Right lobe of liver (tissue), 6 donors: ENCODE measurements at regions not wholly inside any gene's neighbourhood (a gene's known extent, or its start where the extent isn't known, plus 50 kb on each side); places are given as distances from the start of the nearest gene placed in this dataset.

Source experiments
- ATAC-seq, 4 donors: fragments of 200-7000 bp; cut with Tn5 transposase; one replicate each; pipeline ENCODE4 v1.9.1; 2020; ENCODE audit warnings: mild to moderate bottlenecking in 4 of 4, moderate library complexity in 4 of 4
- DNase-seq, 3 donors: peaks; one replicate each; pipeline ENCODE4 v3.0.0-alpha.2; 2020
- H3K27ac ChIP-seq, 3 donors: fragments of 200-600 bp; one replicate each; pipeline ENCODE4 v1.8.0; 2022
- H3K27me3 ChIP-seq, 2 donors: fragments of 200-600 bp; one replicate each; pipeline ENCODE4 v1.8.0; 2022
- H3K36me3 ChIP-seq, 4 donors: fragments of 200-600 bp; sonication (generic) in 1 of 4; one replicate each; pipeline versions ENCODE4 v1.5.1 to v1.8.0; 2017 to 2022; ENCODE audit warnings: control low read depth in 1 of 4
- H3K4me1 ChIP-seq, 4 donors: fragments of 200-600 bp; sonication (generic) in 1 of 4; one replicate each; pipeline versions ENCODE4 v1.5.1 to v1.8.0; 2017 to 2022; ENCODE audit warnings: control low read depth in 1 of 4
- H3K4me3 ChIP-seq, 3 donors: fragments of 200-600 bp; one replicate each; pipeline ENCODE4 v1.8.0; 2022
- H3K9me3 ChIP-seq, 4 donors: fragments of 200-600 bp; sonication (generic) in 1 of 4; one replicate each; pipeline versions ENCODE4 v1.5.1 to v1.8.0; 2017 to 2022; ENCODE audit warnings: control low read depth in 1 of 4
- POLR2A ChIP-seq: fragments of 450-650 bp; IDR thresholded peaks from one replicate; pipeline ENCODE4 v1.6.1; 2017; ENCODE audit warnings: antibody characterized with exemption, mild to moderate bottlenecking
- WGBS: methylation state at CpG from one replicate; pipeline ENCODE4 v1.1.6; 2018; ENCODE audit warnings: low coverage, low lambda C conversion rate; ENCODE audit not compliant: insufficient coverage; ENCODE audit errors: missing lambda C conversion rate; 5-methylcytosine and 5-hydroxymethylcytosine counted together
- intact Hi-C, 2 donors: fragments of 100-400 bp; cut with DNase I; formaldehyde crosslinking; loops; one replicate each; pipeline versions ENCODE4 v1.11.2 to v1.14.1; 2022
- TF ChIP-seq, protein P1 (sequence below), 4 donors: fragments of 200-600 bp in 3 of 4; fragments of 450-650 bp in 1 of 4; IDR thresholded peaks; one replicate each; pipeline versions ENCODE4 v1.5.1 to v1.8.0; 2016 to 2022; ENCODE audit warnings: antibody characterized with exemption in 4 of 4, mild to moderate bottlenecking in 2 of 4
- donor health status: DM: no; HTN: yes; CAD: no.
- donor health status: DM: no; HTN: no; CAD: no.
- donor health status: DM: no; HTN: no; CAD: no.
- donor health status: DM: no; HTN: yes; CAD: no.
- donor health status: DM: no; HTN: yes; CAD: no.

- intact Hi-C loops: no loop called here
- H3K27ac ChIP-seq: no peak overlapping the region
- TF ChIP-seq, protein P1, sequence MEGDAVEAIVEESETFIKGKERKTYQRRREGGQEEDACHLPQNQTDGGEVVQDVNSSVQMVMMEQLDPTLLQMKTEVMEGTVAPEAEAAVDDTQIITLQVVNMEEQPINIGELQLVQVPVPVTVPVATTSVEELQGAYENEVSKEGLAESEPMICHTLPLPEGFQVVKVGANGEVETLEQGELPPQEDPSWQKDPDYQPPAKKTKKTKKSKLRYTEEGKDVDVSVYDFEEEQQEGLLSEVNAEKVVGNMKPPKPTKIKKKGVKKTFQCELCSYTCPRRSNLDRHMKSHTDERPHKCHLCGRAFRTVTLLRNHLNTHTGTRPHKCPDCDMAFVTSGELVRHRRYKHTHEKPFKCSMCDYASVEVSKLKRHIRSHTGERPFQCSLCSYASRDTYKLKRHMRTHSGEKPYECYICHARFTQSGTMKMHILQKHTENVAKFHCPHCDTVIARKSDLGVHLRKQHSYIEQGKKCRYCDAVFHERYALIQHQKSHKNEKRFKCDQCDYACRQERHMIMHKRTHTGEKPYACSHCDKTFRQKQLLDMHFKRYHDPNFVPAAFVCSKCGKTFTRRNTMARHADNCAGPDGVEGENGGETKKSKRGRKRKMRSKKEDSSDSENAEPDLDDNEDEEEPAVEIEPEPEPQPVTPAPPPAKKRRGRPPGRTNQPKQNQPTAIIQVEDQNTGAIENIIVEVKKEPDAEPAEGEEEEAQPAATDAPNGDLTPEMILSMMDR (IDR thresholded peaks at IDR 0.05): no peak
- no peak for TF ChIP-seq POLR2A
- H3K4me1 ChIP-seq: no peaks in the 10 kb centered on the region
- no peak overlapping the region for H3K4me3 ChIP-seq
- H3K9me3 ChIP-seq: no peaks in the 10 kb centered on the region
- ATAC-seq: no peak
- no peaks in the 10 kb centered on the region for H3K36me3 ChIP-seq
- H3K27me3 ChIP-seq: no peaks in the 10 kb centered on the region
- no peak for DNase-seq
- WGBS: 47% methylated on average over 4 of the region's 4 CpGs
These were observed 193.0 kb upstream of the NETO1 start for GRCh38 chr18:73060666-73061288.

GRCh38 chr18:73059280-73059679, 191.5 kb upstream of the NETO1 start:
- H3K27me3 ChIP-seq: no peaks in the 10 kb centered on the region
- no peaks in the 10 kb centered on the region for H3K36me3 ChIP-seq
- H3K4me3 ChIP-seq: no peak overlapping the region
- ATAC-seq (no peak), DNase-seq (no peak)
- intact Hi-C loops: no loop called here
- no peaks in the 10 kb centered on the region for H3K9me3 ChIP-seq
- TF ChIP-seq, protein P1 (IDR thresholded peaks at IDR 0.05): no peak
- TF ChIP-seq POLR2A: no peak
- no peak overlapping the region for H3K27ac ChIP-seq
- 52% methylated on average over 2 of the region's 2 CpGs for WGBS
- no peaks in the 10 kb centered on the region for H3K4me1 ChIP-seq

- no peak for TF ChIP-seq POLR2A
- TF ChIP-seq, protein P1 (IDR thresholded peaks at IDR 0.05): no peak
- H3K36me3 ChIP-seq: no peaks in the 10 kb centered on the region
- no peak overlapping the region for H3K4me3 ChIP-seq
- no peak for DNase-seq
- H3K27ac ChIP-seq: no peak overlapping the region
- no peaks in the 10 kb centered on the region for H3K27me3 ChIP-seq
- intact Hi-C loops: no loop called here
- no peaks in the 10 kb centered on the region for H3K4me1 ChIP-seq
- no peaks in the 10 kb centered on the region for H3K9me3 ChIP-seq
- no peak for ATAC-seq
These were observed 179.9 kb upstream of the NETO1 start for GRCh38 chr18:73047688-73048087.

GRCh38 chr18:73045037-73045436, 177.2 kb upstream of the NETO1 start:
- Histone ChIP-seq H3K27me3 (no peaks in the 10 kb centered on the region), H3K4me1 (no peaks in the 10 kb centered on the region), H3K4me3 (no peak overlapping the region), H3K36me3 (no peaks in the 10 kb centered on the region), H3K27ac (no peak overlapping the region), H3K9me3 (no peaks in the 10 kb centered on the region)
- ATAC-seq: no peak
- intact Hi-C loops: no loop called here
- no peak for DNase-seq
- 48% methylated on average over 4 of the region's 5 CpGs for WGBS
- no peak for TF ChIP-seq POLR2A
- TF ChIP-seq, protein P1 (IDR thresholded peaks at IDR 0.05): no peak

DNA sequence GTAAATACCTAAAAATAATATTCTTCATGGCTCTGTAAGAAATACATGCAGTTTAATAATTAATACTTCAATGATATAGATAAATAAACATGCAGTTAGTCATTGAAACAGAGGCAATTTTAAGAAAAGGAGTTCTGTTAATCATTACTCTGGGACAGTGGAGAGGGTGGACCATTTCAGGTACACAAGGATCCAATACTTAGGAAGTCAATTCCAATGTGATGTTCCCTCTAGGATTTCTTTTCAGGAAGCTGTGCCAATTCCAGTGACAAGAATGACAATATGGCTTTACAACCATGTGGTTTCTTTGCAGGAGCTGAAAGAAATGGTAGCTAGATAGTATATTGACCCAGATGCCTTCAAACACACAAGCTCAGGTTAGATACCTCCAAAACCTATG, 175.8 kb upstream of the NETO1 start:
- H3K4me1 ChIP-seq: no peaks in the 10 kb centered on the region
- DNase-seq: no peak
- no peak overlapping the region for H3K27ac ChIP-seq
- intact Hi-C loops: no loop called here
- no peaks in the 10 kb centered on the region for H3K36me3 ChIP-seq
- H3K9me3 ChIP-seq: no peaks in the 10 kb centered on the region
- no peaks in the 10 kb centered on the region for H3K27me3 ChIP-seq
- no peak overlapping the region for H3K4me3 ChIP-seq
- ATAC-seq: no peak
- TF ChIP-seq POLR2A: no peak
- TF ChIP-seq, protein P1 (IDR thresholded peaks at IDR 0.05): no peak
